ENCODE measurements at regions not wholly inside any gene's neighbourhood (a gene's known extent, or its start where the extent isn't known, plus 50 kb on each side); places are given as distances from the start of the nearest gene placed in this dataset.

DNA sequence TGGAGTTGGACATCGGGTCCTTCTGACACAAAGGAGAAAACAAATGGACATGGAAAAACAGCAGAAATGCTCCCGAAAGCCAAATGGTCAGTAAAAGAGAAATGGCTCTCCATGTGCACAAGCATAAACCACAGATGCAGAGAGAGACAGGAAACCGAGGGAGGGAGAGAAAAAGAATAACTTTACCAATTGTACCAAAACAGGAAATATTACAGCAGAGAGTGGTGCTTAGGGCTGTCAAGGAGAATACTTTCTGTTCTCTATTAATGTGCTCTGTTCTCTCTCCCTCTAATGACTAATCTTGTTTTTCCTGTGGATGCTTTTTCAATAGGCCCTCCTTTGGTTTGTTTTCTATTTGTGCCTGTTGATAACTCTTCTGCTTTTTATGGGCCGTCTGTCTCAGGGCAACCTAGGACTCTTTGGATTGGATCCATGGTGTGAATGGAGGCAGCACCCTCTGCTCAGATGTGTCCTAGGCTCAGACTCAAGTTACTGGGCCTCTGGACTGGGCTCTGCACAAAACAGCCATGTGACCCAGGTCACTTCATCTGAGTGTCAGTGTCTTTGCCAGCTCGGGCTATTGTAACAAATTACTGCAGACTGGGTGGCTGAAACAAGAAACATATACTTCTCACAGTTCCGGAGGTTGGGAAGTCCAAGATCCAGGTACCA is 663.0 kb downstream of the NPHP4 start:
- DNase-seq = no peak
- Histone ChIP-seq H3K36me3 (replicated peaks in 1 of 2; ENCODE audit: insufficient read depth in 1 of 2, low read depth in 2 of 2) (no peaks in the 10 kb centered on the region), H3K27ac (no peak overlapping the region), H3K4me1 (no peaks in the 10 kb centered on the region), H3K9me3 (no peaks in the 10 kb centered on the region), H3K4me3 (no peak overlapping the region), H3K27me3 (no peaks in the 10 kb centered on the region)
- WGBS, 2 donors = 53 to 60% methylated on average over 6 of the region's 6 CpGs
- intact Hi-C loops (cut with DNase I) = no loop called here
- TF ChIP-seq, protein P1, sequence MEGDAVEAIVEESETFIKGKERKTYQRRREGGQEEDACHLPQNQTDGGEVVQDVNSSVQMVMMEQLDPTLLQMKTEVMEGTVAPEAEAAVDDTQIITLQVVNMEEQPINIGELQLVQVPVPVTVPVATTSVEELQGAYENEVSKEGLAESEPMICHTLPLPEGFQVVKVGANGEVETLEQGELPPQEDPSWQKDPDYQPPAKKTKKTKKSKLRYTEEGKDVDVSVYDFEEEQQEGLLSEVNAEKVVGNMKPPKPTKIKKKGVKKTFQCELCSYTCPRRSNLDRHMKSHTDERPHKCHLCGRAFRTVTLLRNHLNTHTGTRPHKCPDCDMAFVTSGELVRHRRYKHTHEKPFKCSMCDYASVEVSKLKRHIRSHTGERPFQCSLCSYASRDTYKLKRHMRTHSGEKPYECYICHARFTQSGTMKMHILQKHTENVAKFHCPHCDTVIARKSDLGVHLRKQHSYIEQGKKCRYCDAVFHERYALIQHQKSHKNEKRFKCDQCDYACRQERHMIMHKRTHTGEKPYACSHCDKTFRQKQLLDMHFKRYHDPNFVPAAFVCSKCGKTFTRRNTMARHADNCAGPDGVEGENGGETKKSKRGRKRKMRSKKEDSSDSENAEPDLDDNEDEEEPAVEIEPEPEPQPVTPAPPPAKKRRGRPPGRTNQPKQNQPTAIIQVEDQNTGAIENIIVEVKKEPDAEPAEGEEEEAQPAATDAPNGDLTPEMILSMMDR (IDR thresholded peaks at IDR 0.05) = no peak
- TF ChIP-seq POLR2A (IDR thresholded peaks at IDR 0.05) = no peak
- ATAC-seq = no peak

DNA sequence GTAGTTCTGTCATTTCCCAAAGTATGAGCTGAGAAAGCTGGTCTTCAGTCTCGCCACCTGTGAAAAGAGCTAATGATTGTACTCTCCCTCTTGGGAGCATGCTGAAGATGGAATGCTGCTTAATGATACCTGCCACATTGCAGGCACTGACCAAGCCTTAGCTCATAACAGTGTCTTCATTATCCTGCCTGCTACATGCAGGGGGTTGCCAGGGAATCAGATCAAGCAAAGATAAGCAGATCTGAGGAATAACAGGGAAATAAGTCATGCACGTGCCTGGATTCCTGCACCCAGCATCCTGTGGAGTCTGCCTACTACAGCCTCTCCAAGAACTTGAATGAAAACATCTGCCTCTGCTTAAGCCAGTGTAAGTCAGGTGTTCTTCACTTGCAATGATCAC is 667.3 kb downstream of the NPHP4 start:
- Histone ChIP-seq H3K9me3 (no peaks in the 10 kb centered on the region), H3K36me3 (replicated peaks in 1 of 2; ENCODE audit: insufficient read depth in 1 of 2, low read depth in 2 of 2) (no peaks in the 10 kb centered on the region), H3K27me3 (no peaks in the 10 kb centered on the region), H3K4me1 (no peaks in the 10 kb centered on the region), H3K4me3 (no peak overlapping the region), H3K27ac (no peak overlapping the region)
- ATAC-seq (no peak), DNase-seq (no peak)
- WGBS, 2 donors = 16 to 60% methylated on average over 2 of the region's 2 CpGs
- intact Hi-C loops (cut with DNase I) = no loop called here
- TF ChIP-seq, protein P1 (IDR thresholded peaks at IDR 0.05) = no peak
- no peak for TF ChIP-seq POLR2A (IDR thresholded peaks at IDR 0.05)

DNA sequence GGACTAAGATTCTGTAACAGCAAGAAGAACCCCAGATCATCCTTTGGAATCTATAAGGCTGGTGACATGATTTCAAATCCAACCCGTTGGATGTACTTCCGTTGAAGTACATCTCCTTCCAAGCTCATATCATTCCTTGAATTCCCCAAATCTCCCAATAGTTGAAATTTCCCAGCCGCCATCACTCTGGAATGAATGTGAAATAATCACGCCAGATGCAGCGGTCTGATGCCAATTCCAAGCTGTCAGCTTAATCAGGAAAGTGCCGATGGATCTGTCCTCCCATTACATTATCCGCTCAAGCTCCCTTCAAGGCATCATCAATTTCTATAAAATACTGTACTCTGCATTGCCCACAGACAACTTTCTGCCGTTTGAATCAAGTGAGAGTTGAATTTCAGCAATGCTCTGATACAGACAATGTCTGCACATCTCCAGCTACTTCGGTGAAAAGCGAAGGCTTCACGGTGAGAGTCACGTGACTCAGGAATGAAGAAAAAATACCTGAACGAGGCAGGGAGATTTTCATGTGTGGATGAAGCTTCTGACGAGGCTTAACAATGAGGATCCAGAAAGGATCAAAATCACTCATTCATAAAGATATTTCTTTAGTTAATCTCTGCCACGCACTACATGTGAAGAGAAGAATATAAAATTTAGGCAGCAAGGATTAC is 663.9 kb downstream of the AJAP1 start:
- intact Hi-C loops (cut with DNase I) = no loop called here
- TF ChIP-seq POLR2A (IDR thresholded peaks at IDR 0.05) = no peak
- TF ChIP-seq, protein P1 (IDR thresholded peaks at IDR 0.05) = no peak
- H3K27ac ChIP-seq = no peak overlapping the region
- ATAC-seq (no peak), DNase-seq (no peak)
- H3K4me1 ChIP-seq = no peaks in the 10 kb centered on the region
- H3K4me3 ChIP-seq = no peak overlapping the region
- no peaks in the 10 kb centered on the region for H3K9me3 ChIP-seq
- 67 to 71% methylated on average over 15 of the region's 15 CpGs for WGBS, 2 donors
- H3K36me3 ChIP-seq (replicated peaks in 1 of 2; ENCODE audit: insufficient read depth in 1 of 2, low read depth in 2 of 2) = no peaks in the 10 kb centered on the region
- no peaks in the 10 kb centered on the region for H3K27me3 ChIP-seq

DNA sequence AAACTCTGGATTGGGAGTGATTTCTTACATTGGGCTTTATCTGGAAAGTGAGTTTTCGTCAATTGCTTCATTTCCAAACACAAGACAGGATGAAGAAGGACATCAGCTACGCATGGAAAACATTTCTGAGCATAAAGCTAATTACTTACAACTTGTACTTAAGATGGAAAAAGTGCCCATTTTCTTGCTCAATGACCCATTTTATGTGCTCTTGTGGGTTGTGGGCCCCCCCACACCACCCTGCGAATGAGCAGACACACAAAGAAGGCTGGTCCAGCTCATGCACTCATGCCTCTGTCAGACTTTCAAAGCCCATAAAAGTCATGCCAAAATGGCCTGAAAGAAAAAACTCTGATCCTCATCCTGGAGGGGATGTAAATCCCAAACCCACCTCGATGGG is 663.0 kb downstream of the AJAP1 start:
- no peaks in the 10 kb centered on the region for H3K9me3 ChIP-seq
- ATAC-seq (no peak), DNase-seq (no peak)
- H3K36me3 ChIP-seq (replicated peaks in 1 of 2; ENCODE audit: insufficient read depth in 1 of 2, low read depth in 2 of 2) = no peaks in the 10 kb centered on the region
- no peak overlapping the region for H3K27ac ChIP-seq
- 64 to 66% methylated on average over 4 of the region's 4 CpGs for WGBS, 2 donors
- H3K4me1 ChIP-seq = no peaks in the 10 kb centered on the region
- intact Hi-C loops (cut with DNase I) = no loop called here
- H3K27me3 ChIP-seq = no peaks in the 10 kb centered on the region
- no peak for TF ChIP-seq POLR2A (IDR thresholded peaks at IDR 0.05)
- TF ChIP-seq, protein P1 (IDR thresholded peaks at IDR 0.05) = no peak
- H3K4me3 ChIP-seq = no peak overlapping the region

DNA sequence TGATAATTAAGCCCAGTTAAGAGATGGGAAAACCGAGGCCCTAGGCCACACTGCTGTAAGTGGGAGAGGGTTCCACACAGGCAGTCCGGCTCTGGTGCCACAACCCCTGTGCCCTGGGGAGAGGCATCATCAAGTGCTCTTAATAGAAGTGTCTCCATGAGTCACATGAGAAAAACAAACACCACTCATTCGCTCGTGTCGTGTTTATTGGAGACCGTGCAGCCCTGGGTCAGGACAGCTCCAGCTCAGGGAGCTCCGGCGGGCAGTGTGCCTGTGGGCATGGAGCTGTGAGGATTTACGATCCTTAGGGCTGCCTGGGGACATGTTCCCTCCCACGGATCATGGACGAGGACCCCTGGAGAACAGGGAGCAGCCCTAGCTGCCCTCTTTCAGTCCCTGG is 658.5 kb downstream of the AJAP1 start:
- 39 to 52% methylated on average over 7 to 11 of the region's 11 CpGs for WGBS, 2 donors
- H3K27me3 ChIP-seq = no peaks in the 10 kb centered on the region
- ATAC-seq (no peak), DNase-seq (no peak)
- no peaks in the 10 kb centered on the region for H3K36me3 ChIP-seq (replicated peaks in 1 of 2; ENCODE audit: insufficient read depth in 1 of 2, low read depth in 2 of 2)
- TF ChIP-seq, protein P1 (IDR thresholded peaks at IDR 0.05) = no peak
- no peak for TF ChIP-seq POLR2A (IDR thresholded peaks at IDR 0.05)
- H3K4me1 ChIP-seq = no peaks in the 10 kb centered on the region
- H3K4me3 ChIP-seq = no peak overlapping the region
- H3K27ac ChIP-seq = no peak overlapping the region
- H3K9me3 ChIP-seq = no peaks in the 10 kb centered on the region
- intact Hi-C loops (cut with DNase I) = no loop called here

All from body of pancreas (tissue), 4 donors.